Activated naive CD4-positive, alpha-beta T cell treated with anti-CD3 and anti-CD28 coated beads for 36 hours (primary cell): ENCODE measurements at regions not wholly inside any gene's neighbourhood (a gene's known extent, or its start where the extent isn't known, plus 50 kb on each side); places are given as distances from the start of the nearest gene placed in this dataset.
"Not testable (repeated sequence)": the region's sequence is repeated elsewhere in the genome, so short reads cannot be mapped to it uniquely, and the experiment has no call there.

Source experiments
- CTCF ChIA-PET: fragments of 350-600 bp; sonication (Branson Sonifier 250); formaldehyde crosslinking; loops from one replicate; lab custom pipeline; 2021; ENCODE audit warnings: antibody characterized with exemption; lab: Charles Lee
- DNase-seq: peaks from one replicate; pipeline ENCODE4 v3.0.0-alpha.2; 2020
- H3K27ac Mint-ChIP-seq: one replicate; pipeline ENCODE4 v1.8.0; 2021; ENCODE audit warnings: mild to moderate bottlenecking, mixed read lengths
- H3K27me3 Mint-ChIP-seq: one replicate; pipeline ENCODE4 v1.8.0; 2021; ENCODE audit warnings: low read depth, mixed read lengths
- H3K36me3 Mint-ChIP-seq: one replicate; pipeline ENCODE4 v1.8.0; 2021; ENCODE audit warnings: low read depth, mixed read lengths
- H3K4me1 Mint-ChIP-seq: one replicate; pipeline ENCODE4 v1.8.0; 2021; ENCODE audit warnings: low read depth, mixed read lengths
- H3K4me3 Mint-ChIP-seq: one replicate; pipeline ENCODE4 v1.8.0; 2021; ENCODE audit warnings: mild to moderate bottlenecking, moderate library complexity, mixed read lengths
- H3K9me3 Mint-ChIP-seq: one replicate; pipeline ENCODE4 v1.8.0; 2021; ENCODE audit warnings: mixed read lengths
- intact Hi-C: fragments of 100-400 bp; cut with micrococcal nuclease; formaldehyde crosslinking; loops from one replicate; pipeline ENCODE4 v1.15.1; 2023

DNA sequence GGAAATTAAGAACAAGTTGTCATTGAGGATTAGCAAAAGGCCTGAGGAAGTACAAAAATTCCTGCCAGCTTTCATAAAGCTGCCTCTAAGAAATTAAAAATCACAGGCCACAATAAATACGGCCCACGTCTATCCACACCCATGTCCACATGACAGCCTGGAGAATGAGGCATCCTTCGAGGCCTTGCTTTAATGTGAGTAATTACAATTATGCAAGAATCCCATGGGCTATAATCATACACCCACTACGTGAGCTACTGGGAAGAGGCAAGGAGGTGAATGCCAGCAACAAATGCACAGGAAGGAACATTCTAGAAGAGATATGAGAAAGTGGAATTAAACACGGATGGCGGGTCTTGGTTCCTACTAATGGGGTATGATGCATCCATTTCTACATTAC, 65.4 kb upstream of the ZFHX3 start:
- CTCF ChIA-PET: no interaction called here
- no peak for DNase-seq
- Mint-ChIP-seq H3K4me1 (no peaks in the 10 kb centered on the region), H3K36me3 (no peaks in the 10 kb centered on the region), H3K27ac (no peak overlapping the region), H3K27me3 (no peaks in the 10 kb centered on the region), H3K9me3 (peaks cover 4% of the 10 kb centered on the region), H3K4me3 (no peak overlapping the region)
- intact Hi-C loops: no loop called here

DNA sequence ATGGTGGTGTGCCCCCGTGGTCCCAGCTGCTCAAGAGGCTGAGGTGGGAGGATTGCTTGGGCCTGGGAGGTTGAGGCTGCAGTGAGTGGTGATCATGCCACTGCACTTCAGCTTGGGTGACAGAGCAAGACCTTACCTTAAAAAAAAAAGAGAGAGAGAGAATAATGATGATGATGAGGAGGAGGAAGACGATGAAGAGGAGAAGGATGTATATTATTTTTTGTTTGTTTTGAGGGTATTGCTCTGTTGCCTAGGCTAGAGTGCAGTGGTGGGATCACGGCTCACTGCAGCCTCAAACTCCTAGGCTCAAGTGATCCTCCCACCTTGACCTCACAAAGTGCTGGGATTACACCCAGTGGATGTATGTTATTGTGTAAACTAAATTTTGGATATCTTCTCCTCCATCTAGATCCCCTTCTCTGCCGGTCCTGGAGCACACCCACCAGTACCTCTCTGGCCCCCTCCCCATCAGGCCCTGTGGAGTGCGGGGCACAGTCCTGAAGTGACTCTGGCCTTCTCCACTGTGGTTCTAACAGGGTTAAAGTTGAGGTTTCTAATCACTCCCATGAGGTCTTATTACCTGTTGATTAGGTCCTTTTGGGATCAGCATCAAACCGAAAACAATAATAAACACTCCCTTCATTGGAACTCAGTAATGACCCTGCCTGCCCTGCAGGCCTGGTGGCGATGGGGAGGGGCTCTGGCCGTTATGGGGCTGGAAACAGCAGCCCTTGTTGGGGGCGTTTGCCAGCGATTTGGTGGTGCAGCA, 60.5 kb upstream of the ZFHX3 start:
- Mint-ChIP-seq H3K27ac (no peak overlapping the region), H3K9me3 (no peaks in the 10 kb centered on the region), H3K36me3 (no peaks in the 10 kb centered on the region), H3K27me3 (no peaks in the 10 kb centered on the region), H3K4me3 (no peak overlapping the region), H3K4me1 (no peaks in the 10 kb centered on the region)
- CTCF ChIA-PET: no interaction called here
- DNase-seq: no peak
- intact Hi-C loops: no loop called here

- H3K4me3 Mint-ChIP-seq: no peak overlapping the region
- CTCF ChIA-PET: interaction anchor here (0.6 kb wide), 1 partner anchor 13 kb away, joined by 3 read pairs; no protein-coding TSS in a partner anchor
- no peaks in the 10 kb centered on the region for H3K4me1 Mint-ChIP-seq
- intact Hi-C loops: no loop called here
- no peak for DNase-seq
- H3K36me3 Mint-ChIP-seq: no peaks in the 10 kb centered on the region
- no peaks in the 10 kb centered on the region for H3K27me3 Mint-ChIP-seq
- no peaks in the 10 kb centered on the region for H3K9me3 Mint-ChIP-seq
- no peak overlapping the region for H3K27ac Mint-ChIP-seq
These were observed 59.4 kb upstream of the ZFHX3 start for GRCh38 chr16:73107371-73107770.

GRCh38 chr16:73106329-73107034, 58.6 kb upstream of the ZFHX3 start:
- Mint-ChIP-seq H3K27ac (no peak overlapping the region), H3K36me3 (no peaks in the 10 kb centered on the region)
- CTCF ChIA-PET: interaction anchor here (0.5 kb wide), 1 partner anchor 48 kb away, joined by 3 read pairs; no protein-coding TSS in a partner anchor

GRCh38 chr16:73101568-73101967, 53.6 kb upstream of the ZFHX3 start:
- Mint-ChIP-seq H3K4me1 (no peaks in the 10 kb centered on the region), H3K27me3 (no peaks in the 10 kb centered on the region), H3K36me3 (no peaks in the 10 kb centered on the region), H3K4me3 (no peak overlapping the region), H3K9me3 (no peaks in the 10 kb centered on the region), H3K27ac (no peak overlapping the region)
- intact Hi-C loops: no loop called here
- no peak for DNase-seq
- CTCF ChIA-PET: no interaction called here

More at GRCh38 chr16:73106329-73107034, 58.6 kb upstream of the ZFHX3 start:
- Mint-ChIP-seq H3K4me3 (no peak overlapping the region), H3K27me3 (no peaks in the 10 kb centered on the region), H3K4me1 (no peaks in the 10 kb centered on the region), H3K9me3 (no peaks in the 10 kb centered on the region)
- no peak for DNase-seq
- intact Hi-C loops: no loop called here

DNA sequence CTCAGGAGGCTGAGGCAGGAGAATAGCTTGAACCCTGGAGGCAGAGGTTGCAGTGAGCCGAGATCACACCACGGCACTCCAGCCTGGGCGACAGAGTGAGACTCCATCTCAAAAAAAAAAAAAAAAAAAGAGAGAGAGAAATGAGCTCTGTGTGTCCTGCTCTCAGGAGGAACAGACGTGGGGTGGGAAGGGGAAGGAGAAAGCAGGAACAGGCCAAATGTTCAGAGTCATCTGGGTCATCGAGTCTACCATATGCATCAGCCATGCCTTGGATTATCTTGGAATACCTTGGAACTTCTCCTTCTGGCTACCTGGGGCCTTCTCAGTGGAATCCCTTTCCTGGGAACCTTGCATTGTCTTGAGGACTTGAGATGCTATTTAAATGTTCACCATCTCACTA, 51.7 kb upstream of the ZFHX3 start:
- intact Hi-C loops, H3K9me3 Mint-ChIP-seq, H3K27me3 Mint-ChIP-seq, H3K4me3 Mint-ChIP-seq, H3K27ac Mint-ChIP-seq, DNase-seq, H3K4me1 Mint-ChIP-seq, H3K36me3 Mint-ChIP-seq: not testable (repeated sequence)
- CTCF ChIA-PET: interaction anchor here (0.6 kb wide), 1 partner anchor 298 kb away, joined by 4 read pairs; no protein-coding TSS in a partner anchor
